HepG2 (cell line): ENCODE measurements at regions not wholly inside any gene's neighbourhood (a gene's known extent, or its start where the extent isn't known, plus 50 kb on each side); places are given as distances from the start of the nearest gene placed in this dataset.

Experiments used
- DR1 ChIP-seq: sonication (generic); formaldehyde crosslinking; IDR thresholded peaks from 2 replicates; pipeline ENCODE4 v1.8.0; 2021; ENCODE audit warnings: mild to moderate bottlenecking, missing genetic modification reagents, inconsistent platforms
- GMEB2 ChIP-seq: IDR thresholded peaks from 2 replicates; pipeline ENCODE4 v1.6.1; 2016; ENCODE audit warnings: missing biosample characterization, missing genetic modification reagents, low read depth
- HOXA5 ChIP-seq: sonication (generic); formaldehyde crosslinking; IDR thresholded peaks from 2 replicates; pipeline ENCODE4 v1.4.0; 2020; ENCODE audit warnings: missing genetic modification reagents
- JUN ChIP-seq: sonication (generic); formaldehyde crosslinking; IDR thresholded peaks from 2 replicates; pipeline ENCODE4 v1.4.0; 2020; ENCODE audit warnings: mild to moderate bottlenecking, missing genetic modification reagents
- KLF16 ChIP-seq, 2 experiments: sonication (generic) in 1 of 2; formaldehyde crosslinking in 1 of 2; IDR thresholded peaks; 2 replicates each; pipeline versions ENCODE4 v1.6.1 to v1.8.0; 2016 to 2023; ENCODE audit warnings: missing genetic modification reagents in 2 of 2, missing compliant biosample characterization in 1 of 2
- MEIS1 ChIP-seq: sonication (generic); formaldehyde crosslinking; IDR thresholded peaks from 2 replicates; pipeline ENCODE4 v1.9.0; 2021; ENCODE audit warnings: mild to moderate bottlenecking, missing genetic modification reagents, moderate library complexity, borderline replicate concordance
- MIER2 ChIP-seq: IDR thresholded peaks from 2 replicates; pipeline ENCODE4 v1.6.1; 2016; ENCODE audit warnings: missing biosample characterization, missing genetic modification reagents
- PAX8 ChIP-seq: sonication (generic); formaldehyde crosslinking; IDR thresholded peaks from 2 replicates; pipeline ENCODE4 v1.8.0; 2022; ENCODE audit warnings: mild to moderate bottlenecking, missing genetic modification reagents, borderline replicate concordance
- REXO4 ChIP-seq: sonication (generic); formaldehyde crosslinking; IDR thresholded peaks from 2 replicates; pipeline ENCODE4 v1.8.0; 2022; ENCODE audit warnings: missing genetic modification reagents, mild to moderate bottlenecking, borderline replicate concordance
- SIX1 ChIP-seq: sonication (generic); formaldehyde crosslinking; IDR thresholded peaks from 2 replicates; pipeline ENCODE4 v1.4.0; 2020; ENCODE audit warnings: missing genetic modification reagents, borderline replicate concordance
- YEATS4 ChIP-seq: sonication (generic); formaldehyde crosslinking; IDR thresholded peaks from 2 replicates; pipeline ENCODE4 v1.4.0; 2020; ENCODE audit warnings: missing genetic modification reagents, borderline replicate concordance
- ZBTB34 ChIP-seq: sonication (generic); formaldehyde crosslinking; IDR thresholded peaks from 2 replicates; pipeline ENCODE4 v1.8.0; 2022; ENCODE audit warnings: mild to moderate bottlenecking, missing genetic modification reagents
- ZFP36L2 ChIP-seq: sonication (generic); formaldehyde crosslinking; IDR thresholded peaks from 2 replicates; pipeline ENCODE4 v1.4.0; 2020; ENCODE audit warnings: missing genetic modification reagents
- ZNF230 ChIP-seq: sonication (generic); formaldehyde crosslinking; IDR thresholded peaks from 2 replicates; pipeline ENCODE4 v1.4.0; 2020; ENCODE audit warnings: mild to moderate bottlenecking, missing genetic modification reagents
- ZNF235 ChIP-seq: sonication (generic); formaldehyde crosslinking; IDR thresholded peaks from 2 replicates; pipeline ENCODE4 v1.8.1; 2023; ENCODE audit warnings: mild to moderate bottlenecking, missing genetic modification reagents, borderline replicate concordance
- ZNF382 ChIP-seq: sonication (generic); formaldehyde crosslinking; IDR thresholded peaks from 2 replicates; pipeline ENCODE4 v1.5.0; 2020; ENCODE audit warnings: missing genetic modification reagents, mild to moderate bottlenecking, borderline replicate concordance
- ZNF431 ChIP-seq: sonication (generic); formaldehyde crosslinking; IDR thresholded peaks from 2 replicates; pipeline ENCODE4 v1.9.0; 2022; ENCODE audit warnings: missing genetic modification reagents, low read depth, mild to moderate bottlenecking, borderline replicate concordance
- ZNF569 ChIP-seq: sonication (generic); formaldehyde crosslinking; IDR thresholded peaks from 2 replicates; pipeline ENCODE4 v1.5.0; 2020; ENCODE audit warnings: mild to moderate bottlenecking, missing genetic modification reagents, moderate library complexity, borderline replicate concordance
- ZNF7 ChIP-seq: IDR thresholded peaks from 2 replicates; pipeline ENCODE4 v1.6.1; 2016; ENCODE audit warnings: missing biosample characterization, missing genetic modification reagents
- ZNF883 ChIP-seq: sonication (generic); formaldehyde crosslinking; IDR thresholded peaks from 2 replicates; pipeline ENCODE4 v1.5.1; 2020; ENCODE audit warnings: mild to moderate bottlenecking, missing genetic modification reagents; ENCODE audit errors: not compliant biosample characterization
- TF ChIP-seq, protein P1 (sequence below): sonication (generic); formaldehyde crosslinking; IDR thresholded peaks from 2 replicates; pipeline ENCODE4 v1.4.0; 2020; ENCODE audit warnings: missing genetic modification reagents, borderline replicate concordance
- TF ChIP-seq, protein P2 (sequence below): fragments of 450-650 bp; IDR thresholded peaks from 2 replicates; pipeline ENCODE4 v1.6.1; 2017
- TF ChIP-seq, protein P3 (sequence below): sonication (generic); formaldehyde crosslinking; IDR thresholded peaks from 2 replicates; pipeline ENCODE4 v1.4.0; 2020; ENCODE audit warnings: missing genetic modification reagents

GRCh38 chr14:54133896-54134295 lies 177.3 kb upstream of the BMP4 start (continued):
- TF ChIP-seq ZNF235 (CRISPR knock-in tag) = no peak
- no peak for TF ChIP-seq ZFP36L2 (CRISPR knock-in tag)
- TF ChIP-seq ZBTB34 (CRISPR knock-in tag) = peak; percentile 78
- peak; percentile 83 for TF ChIP-seq MIER2 (CRISPR knock-in tag)
- no peak for TF ChIP-seq GMEB2 (CRISPR knock-in tag)
- TF ChIP-seq KLF16 (CRISPR knock-in tag; IDR thresholded peaks at IDR 0.05) = peak in 1 of 2 experiments; percentile 61; a peak in 1 of 4 replicates
- TF ChIP-seq ZNF7 = no peak
- TF ChIP-seq, protein P1, sequence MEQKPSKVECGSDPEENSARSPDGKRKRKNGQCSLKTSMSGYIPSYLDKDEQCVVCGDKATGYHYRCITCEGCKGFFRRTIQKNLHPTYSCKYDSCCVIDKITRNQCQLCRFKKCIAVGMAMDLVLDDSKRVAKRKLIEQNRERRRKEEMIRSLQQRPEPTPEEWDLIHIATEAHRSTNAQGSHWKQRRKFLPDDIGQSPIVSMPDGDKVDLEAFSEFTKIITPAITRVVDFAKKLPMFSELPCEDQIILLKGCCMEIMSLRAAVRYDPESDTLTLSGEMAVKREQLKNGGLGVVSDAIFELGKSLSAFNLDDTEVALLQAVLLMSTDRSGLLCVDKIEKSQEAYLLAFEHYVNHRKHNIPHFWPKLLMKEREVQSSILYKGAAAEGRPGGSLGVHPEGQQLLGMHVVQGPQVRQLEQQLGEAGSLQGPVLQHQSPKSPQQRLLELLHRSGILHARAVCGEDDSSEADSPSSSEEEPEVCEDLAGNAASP (CRISPR knock-in tag) = peak; percentile 83; the same call in 1 of the 2 replicates
- TF ChIP-seq, protein P2, sequence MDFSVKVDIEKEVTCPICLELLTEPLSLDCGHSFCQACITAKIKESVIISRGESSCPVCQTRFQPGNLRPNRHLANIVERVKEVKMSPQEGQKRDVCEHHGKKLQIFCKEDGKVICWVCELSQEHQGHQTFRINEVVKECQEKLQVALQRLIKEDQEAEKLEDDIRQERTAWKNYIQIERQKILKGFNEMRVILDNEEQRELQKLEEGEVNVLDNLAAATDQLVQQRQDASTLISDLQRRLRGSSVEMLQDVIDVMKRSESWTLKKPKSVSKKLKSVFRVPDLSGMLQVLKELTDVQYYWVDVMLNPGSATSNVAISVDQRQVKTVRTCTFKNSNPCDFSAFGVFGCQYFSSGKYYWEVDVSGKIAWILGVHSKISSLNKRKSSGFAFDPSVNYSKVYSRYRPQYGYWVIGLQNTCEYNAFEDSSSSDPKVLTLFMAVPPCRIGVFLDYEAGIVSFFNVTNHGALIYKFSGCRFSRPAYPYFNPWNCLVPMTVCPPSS = no peak
- no peak for TF ChIP-seq REXO4 (CRISPR knock-in tag)
- TF ChIP-seq ZNF230 (CRISPR knock-in tag) = no peak
- no peak for TF ChIP-seq DR1 (CRISPR knock-in tag)
- TF ChIP-seq MEIS1 (CRISPR knock-in tag) = 0 out of 2 replicates have a peak, but pooled peaks have one; percentile 28
- TF ChIP-seq PAX8 (CRISPR knock-in tag) = no peak
- no peak for TF ChIP-seq ZNF431 (CRISPR knock-in tag)
- no peak for TF ChIP-seq HOXA5 (CRISPR knock-in tag)
- 0 out of 2 replicates have a peak, but pooled peaks have one; percentile 46 for TF ChIP-seq YEATS4 (CRISPR knock-in tag)
- TF ChIP-seq ZNF569 (CRISPR knock-in tag) = no peak
- TF ChIP-seq JUN (CRISPR knock-in tag) = peak; percentile 35; the same call in 1 of the 2 replicates
- no peak for TF ChIP-seq ZNF883 (CRISPR knock-in tag)
- TF ChIP-seq SIX1 (CRISPR knock-in tag) = peak; percentile 99
- TF ChIP-seq, protein P3, sequence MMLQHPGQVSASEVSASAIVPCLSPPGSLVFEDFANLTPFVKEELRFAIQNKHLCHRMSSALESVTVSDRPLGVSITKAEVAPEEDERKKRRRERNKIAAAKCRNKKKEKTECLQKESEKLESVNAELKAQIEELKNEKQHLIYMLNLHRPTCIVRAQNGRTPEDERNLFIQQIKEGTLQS (CRISPR knock-in tag) = peak; percentile 61; the same call in 1 of the 2 replicates
- no peak for TF ChIP-seq ZNF382 (CRISPR knock-in tag)
